Keratinocyte (primary cell): ENCODE measurements at regions not wholly inside any gene's neighbourhood (a gene's known extent, or its start where the extent isn't known, plus 50 kb on each side); places are given as distances from the start of the nearest gene placed in this dataset.

ENCODE experiments used
- CTCF ChIP-seq, 3 experiments: IDR thresholded peaks in 1 of 3; conservative IDR thresholded peaks in 1 of 3; optimal IDR thresholded peaks in 1 of 3; 2 replicates in 2 of 3; 3 replicates in 1 of 3; pipeline versions ENCODE3 to v1.5.1; 2011; ENCODE audit warnings: low read length in 3 of 3, mild to moderate bottlenecking in 3 of 3, moderate library complexity in 2 of 3, control low read depth in 1 of 3, inconsistent platforms in 1 of 3; ENCODE audit not compliant: insufficient read depth in 2 of 3; ENCODE audit errors: extremely low read depth in 1 of 3
- EZH2 ChIP-seq: IDR thresholded peaks from one replicate; pipeline ENCODE4 v1.6.1; 2012; ENCODE audit warnings: inconsistent platforms, mild to moderate bottlenecking, low read length, moderate library complexity

- no peak for TF ChIP-seq CTCF (optimal IDR thresholded peaks at IDR 0.05 in 1 of 3, IDR thresholded peaks at IDR 0.05 in 1 of 3, conservative IDR thresholded peaks at IDR 0.05 in 1 of 3; ENCODE audit: extremely low read depth in 1 of 3, insufficient read depth in 2 of 3, low read length in 3 of 3)
- TF ChIP-seq EZH2, result no peak
Observed at GRCh38 chr3:20742903-20743552, 557.0 kb upstream of the SGO1 start.
